ENCODE measurements at regions not wholly inside any gene's neighbourhood (a gene's known extent, or its start where the extent isn't known, plus 50 kb on each side); places are given as distances from the start of the nearest gene placed in this dataset.

GRCh38 chr1:90850181-90850897, 133.2 kb upstream of the BARHL2 start:
- H3K4me3 ChIP-seq (ENCODE audit: low read depth, low read length), result peak overlapping the region; percentile 64
- no peak for TF ChIP-seq CTCF (IDR thresholded peaks at IDR 0.05; ENCODE audit: borderline replicate concordance, insufficient read depth, low read depth, low read length)

GRCh38 chr1:90841473-90841872, 124.4 kb upstream of the BARHL2 start:
- TF ChIP-seq CTCF (IDR thresholded peaks at IDR 0.05; ENCODE audit: borderline replicate concordance, insufficient read depth, low read depth, low read length), result no peak

GRCh38 chr1:90840352-90840751, 123.2 kb upstream of the BARHL2 start:
- no peak for TF ChIP-seq CTCF (IDR thresholded peaks at IDR 0.05; ENCODE audit: borderline replicate concordance, insufficient read depth, low read depth, low read length)
- H3K4me3 ChIP-seq (ENCODE audit: low read depth, low read length), result no peak overlapping the region

More at GRCh38 chr1:90841473-90841872, 124.4 kb upstream of the BARHL2 start:
- H3K4me3 ChIP-seq (ENCODE audit: low read depth, low read length), result no peak overlapping the region

- H3K4me3 ChIP-seq (ENCODE audit: low read depth, low read length), result no peak overlapping the region
- TF ChIP-seq CTCF (IDR thresholded peaks at IDR 0.05; ENCODE audit: borderline replicate concordance, insufficient read depth, low read depth, low read length), result no peak
Measured at GRCh38 chr1:90839323-90839722, 122.2 kb upstream of the BARHL2 start.

GRCh38 chr1:90838720-90839119, 121.6 kb upstream of the BARHL2 start:
- H3K4me3 ChIP-seq (ENCODE audit: low read depth, low read length), result no peak overlapping the region
- no peak for TF ChIP-seq CTCF (IDR thresholded peaks at IDR 0.05; ENCODE audit: borderline replicate concordance, insufficient read depth, low read depth, low read length)

- TF ChIP-seq CTCF (IDR thresholded peaks at IDR 0.05; ENCODE audit: borderline replicate concordance, insufficient read depth, low read depth, low read length), result no peak
- no peak overlapping the region for H3K4me3 ChIP-seq (ENCODE audit: low read depth, low read length)
Measured at GRCh38 chr1:90837420-90837819, 120.3 kb upstream of the BARHL2 start.

- H3K4me3 ChIP-seq (ENCODE audit: low read depth, low read length), result no peak overlapping the region
- no peak for TF ChIP-seq CTCF (IDR thresholded peaks at IDR 0.05; ENCODE audit: borderline replicate concordance, insufficient read depth, low read depth, low read length)
Measured at GRCh38 chr1:90836345-90836679, 119.2 kb upstream of the BARHL2 start.
